GM19351 (cell line): ENCODE measurements at regions not wholly inside any gene's neighbourhood (a gene's known extent, or its start where the extent isn't known, plus 50 kb on each side); places are given as distances from the start of the nearest gene placed in this dataset.
"Not testable (repeated sequence)": the region's sequence is repeated elsewhere in the genome, so short reads cannot be mapped to it uniquely, and the experiment has no call there.

Experiments used
- ATAC-seq: cut with Tn5 transposase; IDR thresholded peaks from one replicate; pipeline ENCODE4 v1.9.1; 2021; ENCODE audit warnings: mild to moderate bottlenecking, moderate library complexity; ENCODE audit not compliant: unreplicated experiment

GRCh38 chr12:42741771-42742510, 152.4 kb upstream of the PRICKLE1 start:
- ATAC-seq, result no peak

- ATAC-seq, result no peak
Observed at GRCh38 chr12:42741091-42741490, 151.5 kb upstream of the PRICKLE1 start.

- ATAC-seq, result no peak
Observed at GRCh38 chr12:42737398-42737797, 147.9 kb upstream of the PRICKLE1 start.

GRCh38 chr12:42735861-42736361, 146.4 kb upstream of the PRICKLE1 start:
- ATAC-seq, result no peak

- ATAC-seq, result no peak
Observed at GRCh38 chr12:42733911-42734310, 144.4 kb upstream of the PRICKLE1 start.

- no peak for ATAC-seq
Observed at GRCh38 chr12:42732908-42733411, 143.4 kb upstream of the PRICKLE1 start.

GRCh38 chr12:42730291-42730690, 140.7 kb upstream of the PRICKLE1 start:
- no peak for ATAC-seq

- ATAC-seq, result no peak
Observed at GRCh38 chr12:42729535-42729900, 140.0 kb upstream of the PRICKLE1 start.

- no peak for ATAC-seq
Observed at GRCh38 chr12:42728770-42729534, 139.4 kb upstream of the PRICKLE1 start.

GRCh38 chr12:42728287-42728686, 138.7 kb upstream of the PRICKLE1 start:
- ATAC-seq, result no peak

GRCh38 chr12:42725809-42726208, 136.3 kb upstream of the PRICKLE1 start:
- no peak for ATAC-seq

GRCh38 chr12:42716491-42716891, 126.9 kb upstream of the PRICKLE1 start:
- no peak for ATAC-seq

GRCh38 chr12:42713566-42713965, 124.0 kb upstream of the PRICKLE1 start:
- not testable (repeated sequence) for ATAC-seq

GRCh38 chr12:42708374-42708773, 118.8 kb upstream of the PRICKLE1 start:
- not testable (repeated sequence) for ATAC-seq

- no peak for ATAC-seq
Observed at GRCh38 chr12:42707312-42708226, 118.0 kb upstream of the PRICKLE1 start.

GRCh38 chr12:42706321-42706720, 116.8 kb upstream of the PRICKLE1 start:
- ATAC-seq, result no peak

- no peak for ATAC-seq
Observed at GRCh38 chr12:42705863-42706262, 116.3 kb upstream of the PRICKLE1 start.

- no peak for ATAC-seq
Observed at GRCh38 chr12:42704810-42705401, 115.4 kb upstream of the PRICKLE1 start.

- ATAC-seq, result no peak
Observed at GRCh38 chr12:42704340-42704739, 114.8 kb upstream of the PRICKLE1 start.

GRCh38 chr12:42701084-42701483, 111.5 kb upstream of the PRICKLE1 start:
- ATAC-seq, result no peak
